ENCODE measurements at regions not wholly inside any gene's neighbourhood (a gene's known extent, or its start where the extent isn't known, plus 50 kb on each side); places are given as distances from the start of the nearest gene placed in this dataset.
"Not testable (repeated sequence)": the region's sequence is repeated elsewhere in the genome, so short reads cannot be mapped to it uniquely, and the experiment has no call there.

DNA sequence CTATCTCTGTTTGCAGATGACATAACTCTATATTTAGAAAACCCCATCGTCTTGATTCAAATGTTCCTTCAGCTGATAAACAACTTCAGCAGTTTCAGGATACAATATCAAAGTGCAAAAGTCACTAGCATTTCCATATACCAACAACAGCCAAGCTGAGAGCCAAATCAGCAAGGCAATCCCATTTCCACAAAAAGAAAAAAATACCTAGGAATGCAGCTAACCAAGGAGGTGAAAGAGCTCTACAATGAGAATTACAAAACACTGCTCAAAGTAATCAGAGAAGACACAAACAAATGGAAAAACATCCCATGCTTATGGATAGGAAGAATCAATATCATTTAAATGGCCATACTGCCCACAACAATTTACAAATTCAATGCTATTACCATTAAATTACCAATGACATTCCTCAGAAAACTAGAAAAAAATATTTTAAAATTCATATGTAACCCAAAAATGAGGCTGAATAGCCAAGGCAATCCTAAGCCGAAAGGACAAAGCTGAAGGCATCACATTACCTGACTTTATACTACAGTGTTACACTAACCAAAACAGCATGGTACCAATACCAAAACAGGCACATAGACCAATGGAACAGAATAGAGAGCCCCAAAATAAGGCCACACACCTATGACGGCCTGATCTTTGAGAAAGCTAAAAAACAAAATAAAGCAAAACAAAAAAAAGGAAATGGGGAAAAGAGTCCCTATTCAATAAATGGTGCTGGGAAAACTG, 901.7 kb downstream of the LRFN5 start:
- DNase-seq (ENCODE audit: low spot score) = no peak

DNA sequence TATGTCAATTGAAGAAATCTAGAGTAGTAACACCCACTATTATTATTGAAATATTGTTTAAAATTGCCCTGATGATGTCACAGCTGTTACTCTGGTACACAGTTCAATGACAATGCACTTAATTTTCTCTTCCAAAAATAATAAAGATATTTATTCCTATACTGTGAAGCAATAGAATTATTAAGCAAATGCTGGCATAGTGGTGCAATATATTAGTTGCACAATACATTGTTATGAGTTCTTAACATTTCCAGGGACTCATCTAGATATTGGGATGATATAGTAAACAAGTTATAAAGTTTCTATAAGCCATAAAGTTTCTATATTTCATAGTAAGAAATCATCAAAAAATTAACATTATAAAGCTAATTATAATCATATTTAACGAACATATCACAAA, 897.8 kb downstream of the LRFN5 start:
- DNase-seq (ENCODE audit: low spot score) = no peak

DNA sequence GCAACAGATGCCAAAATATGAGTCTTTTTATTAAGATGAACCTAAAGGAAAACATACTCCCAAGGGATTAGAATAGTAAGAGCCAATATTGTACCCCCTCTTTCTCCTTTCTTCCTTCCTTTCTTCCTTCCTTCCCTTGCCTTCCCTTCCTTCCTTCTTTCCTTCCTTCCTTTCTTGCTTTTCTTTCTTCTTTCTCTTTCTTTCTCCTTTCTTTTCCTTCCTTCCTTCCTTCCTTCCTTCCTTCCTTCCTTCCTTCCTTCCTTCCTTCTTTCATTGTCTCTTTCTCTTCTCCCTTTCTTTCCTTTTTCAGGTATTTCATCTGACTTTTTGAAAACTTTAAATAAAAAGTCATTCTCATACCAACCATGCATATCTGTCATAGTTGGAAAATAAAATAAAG, 892.5 kb downstream of the LRFN5 start:
- DNase-seq (ENCODE audit: low spot score) = no peak

DNA sequence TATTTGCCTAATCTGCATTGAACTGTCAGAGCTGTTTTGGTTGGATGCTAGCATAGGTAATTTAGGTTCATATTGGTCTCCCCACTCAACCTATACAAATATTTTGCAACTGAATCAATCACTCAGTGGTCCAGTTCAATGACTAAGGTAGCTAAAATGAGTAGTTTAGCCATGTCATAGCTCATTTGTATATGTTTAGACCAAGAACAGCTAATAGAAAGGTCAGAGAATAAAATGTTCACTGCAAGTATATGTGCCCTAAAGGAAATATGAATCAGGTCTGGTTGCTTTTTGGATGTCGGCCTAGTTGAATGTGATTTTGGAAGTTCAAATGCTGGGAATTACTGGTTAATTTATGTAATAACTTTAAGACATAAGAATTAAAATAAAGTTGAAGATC, 883.9 kb downstream of the LRFN5 start:
- no peak for DNase-seq (ENCODE audit: low spot score)

DNA sequence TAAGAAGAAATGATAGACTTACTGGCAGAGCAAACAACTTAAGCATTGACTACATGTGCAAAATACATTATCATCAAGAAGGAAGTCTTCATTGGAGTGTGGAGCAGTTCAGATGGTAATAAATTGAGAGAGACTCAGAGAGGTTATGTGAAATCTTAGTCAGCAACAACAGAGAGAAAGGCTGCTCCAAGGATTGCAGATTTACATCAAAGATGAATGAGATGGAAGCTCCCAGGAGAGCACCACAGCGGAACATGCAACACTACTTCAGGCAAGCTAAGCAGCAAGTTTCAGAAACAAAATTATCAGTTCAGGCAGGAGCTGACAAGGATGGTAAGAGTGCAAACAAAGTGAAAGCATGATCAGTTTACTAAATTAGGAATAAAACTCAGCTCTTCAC, 882.3 kb downstream of the LRFN5 start:
- no peak for DNase-seq (ENCODE audit: low spot score)

DNA sequence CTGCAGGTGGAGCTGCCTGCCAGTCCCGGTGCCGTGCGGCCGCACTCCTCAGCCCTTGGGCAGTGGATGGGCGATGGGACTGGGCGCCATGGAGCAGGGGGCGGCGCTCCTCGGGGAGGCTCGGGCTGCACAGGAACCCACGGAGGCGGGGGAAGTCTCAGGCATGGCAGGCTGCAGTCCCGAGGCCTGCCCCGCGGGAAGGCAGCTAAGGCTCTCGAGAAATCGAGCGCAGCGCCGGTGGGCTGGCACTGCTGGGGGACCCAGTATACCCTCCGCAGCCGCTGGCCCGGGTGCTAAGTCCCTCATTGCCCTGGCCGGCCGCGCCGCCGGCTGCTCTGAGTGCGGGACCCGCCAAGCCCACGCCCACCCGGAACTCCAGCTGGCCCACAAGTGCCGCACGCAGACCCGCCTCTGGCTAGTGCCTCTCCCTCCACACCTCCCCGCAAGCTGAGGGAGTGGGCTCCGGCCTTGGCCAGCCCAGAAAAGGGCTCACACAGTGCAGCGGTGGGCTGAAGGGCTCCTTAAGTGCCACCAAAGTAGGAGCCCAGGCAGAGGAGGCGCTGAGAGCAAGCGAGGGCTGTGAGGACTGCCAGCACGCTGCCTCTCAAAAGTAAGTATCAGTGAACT, 875.8 kb downstream of the LRFN5 start:
- DNase-seq (ENCODE audit: low spot score) = not testable (repeated sequence)

DNA sequence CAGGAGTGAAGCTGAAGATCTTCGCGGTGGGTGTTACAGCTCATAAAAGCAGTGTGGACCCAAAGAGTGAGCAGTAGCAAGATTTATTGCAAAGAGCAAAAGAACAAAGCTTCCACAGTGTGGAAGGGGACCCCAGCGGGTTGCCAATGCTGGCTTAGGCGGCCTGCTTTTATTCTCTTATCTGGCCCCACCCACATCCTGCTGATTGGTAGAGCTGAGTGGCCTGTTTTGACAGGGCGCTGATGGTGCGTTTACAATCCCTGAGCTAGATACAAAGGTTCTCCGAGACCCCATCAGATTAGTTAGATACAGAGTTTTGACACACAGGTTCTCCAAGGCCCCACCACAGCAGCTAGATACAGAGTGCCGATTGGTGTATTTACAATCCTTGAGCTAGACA, 875.0 kb downstream of the LRFN5 start:
- not testable (repeated sequence) for DNase-seq (ENCODE audit: low spot score)

DNA sequence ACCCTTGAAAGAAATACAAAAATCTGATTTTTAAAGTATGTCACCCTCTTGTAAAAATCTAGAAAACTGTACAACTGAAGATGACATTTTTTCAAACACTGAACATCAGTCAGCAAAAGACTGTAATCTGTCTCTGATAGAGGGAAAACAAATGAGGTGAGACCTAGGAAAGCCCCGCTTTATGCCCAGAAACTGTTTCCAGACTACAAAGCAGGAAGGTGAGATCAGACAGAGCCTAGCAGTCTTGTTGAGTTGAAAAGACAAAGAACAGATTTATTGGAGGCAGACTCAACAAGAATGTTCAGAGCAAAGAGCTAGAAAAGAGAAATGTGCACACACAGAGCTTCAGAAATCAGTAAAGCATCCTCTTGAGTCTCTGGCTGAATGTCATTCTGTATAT, 873.6 kb downstream of the LRFN5 start:
- DNase-seq (ENCODE audit: low spot score) = no peak

DNA sequence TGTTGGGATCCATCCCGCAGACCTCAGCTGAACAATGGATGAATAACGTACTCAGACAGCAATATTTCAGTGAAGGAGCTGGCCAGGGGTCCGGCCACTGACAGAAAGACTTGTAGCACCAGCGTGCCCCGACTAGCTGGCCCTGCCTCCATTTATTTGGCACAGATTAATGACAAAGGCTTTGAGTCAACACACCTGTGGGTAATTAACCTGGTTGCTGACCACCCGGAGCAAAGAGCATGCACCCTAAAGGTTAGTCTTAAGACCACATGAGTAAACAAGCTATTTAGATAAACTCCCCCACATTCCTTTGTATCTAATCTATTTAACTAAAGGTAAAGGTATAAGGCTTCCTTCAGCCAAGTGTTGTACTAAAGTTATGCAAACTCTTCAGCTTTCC, 868.6 kb downstream of the LRFN5 start:
- DNase-seq (ENCODE audit: low spot score) = no peak

DNA sequence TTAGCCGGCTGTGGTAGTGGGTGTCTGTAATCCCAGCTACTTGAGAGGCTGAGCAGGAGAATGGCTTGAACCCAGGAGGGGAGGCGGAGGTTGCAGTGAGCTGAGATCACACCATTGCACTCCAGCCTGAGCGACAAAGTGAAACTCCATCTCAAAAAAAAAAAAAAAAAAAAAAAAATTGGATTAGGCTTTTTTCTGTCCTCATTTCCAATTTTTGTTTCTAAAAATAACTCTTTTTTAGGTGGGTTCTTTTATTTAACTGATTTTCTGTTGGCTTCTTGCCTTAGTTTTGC, 863.7 kb downstream of the LRFN5 start:
- no peak for DNase-seq (ENCODE audit: low spot score)

DNA sequence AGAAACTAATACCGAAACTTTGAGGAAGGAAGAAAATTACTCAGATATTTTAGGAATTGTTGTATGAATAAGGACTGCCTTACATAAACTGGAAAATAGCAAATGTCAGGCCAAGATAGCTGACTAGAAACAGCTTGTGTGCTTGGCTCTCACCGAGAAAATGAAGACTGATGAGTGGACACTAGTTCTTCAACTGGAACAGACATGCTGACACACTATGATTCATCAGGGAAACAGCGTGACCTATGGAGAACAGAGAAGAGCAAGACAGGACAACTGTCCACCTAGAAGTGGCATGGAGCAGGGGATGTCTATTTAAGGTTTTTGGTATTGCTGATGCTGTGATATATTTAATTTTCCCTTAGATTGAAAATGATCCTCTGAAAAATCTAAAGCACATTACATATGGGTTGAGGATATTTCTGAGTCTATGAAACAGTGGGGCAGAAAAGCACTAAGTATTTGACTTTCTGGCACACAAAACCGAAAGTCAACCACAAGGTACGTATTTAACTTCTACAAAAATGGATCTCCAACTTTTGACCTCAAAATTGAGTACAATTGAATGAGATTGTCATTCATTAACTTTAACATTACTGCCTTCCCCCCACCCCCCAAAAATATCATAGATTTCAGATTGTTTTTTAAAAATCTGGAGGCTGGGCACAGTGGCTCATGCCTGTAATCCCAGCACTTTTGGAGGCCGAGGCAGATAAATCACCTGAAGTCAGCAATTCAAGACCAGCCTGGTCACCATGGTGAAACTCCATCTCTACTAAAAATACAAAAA, 863.2 kb downstream of the LRFN5 start:
- no peak for DNase-seq (ENCODE audit: low spot score)

DNA sequence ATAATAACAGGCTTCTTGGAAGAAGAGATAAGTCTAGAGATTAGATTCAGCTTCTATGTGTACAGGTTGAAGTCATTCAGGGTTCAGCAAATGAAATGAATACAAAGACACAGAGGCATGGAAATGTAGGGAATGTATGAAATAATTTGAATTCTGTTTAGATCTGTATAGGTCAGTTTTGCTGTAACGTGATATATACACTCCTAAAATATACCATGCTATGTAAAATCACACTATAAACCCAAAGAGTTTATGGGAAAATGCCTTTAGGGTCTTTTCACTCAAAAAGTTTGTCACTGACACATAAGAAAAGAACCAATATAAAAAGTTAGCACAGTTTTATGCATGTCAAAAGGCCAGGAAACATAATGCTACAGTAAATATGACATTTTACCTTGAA, 854.0 kb downstream of the LRFN5 start:
- DNase-seq (ENCODE audit: low spot score) = no peak

DNA sequence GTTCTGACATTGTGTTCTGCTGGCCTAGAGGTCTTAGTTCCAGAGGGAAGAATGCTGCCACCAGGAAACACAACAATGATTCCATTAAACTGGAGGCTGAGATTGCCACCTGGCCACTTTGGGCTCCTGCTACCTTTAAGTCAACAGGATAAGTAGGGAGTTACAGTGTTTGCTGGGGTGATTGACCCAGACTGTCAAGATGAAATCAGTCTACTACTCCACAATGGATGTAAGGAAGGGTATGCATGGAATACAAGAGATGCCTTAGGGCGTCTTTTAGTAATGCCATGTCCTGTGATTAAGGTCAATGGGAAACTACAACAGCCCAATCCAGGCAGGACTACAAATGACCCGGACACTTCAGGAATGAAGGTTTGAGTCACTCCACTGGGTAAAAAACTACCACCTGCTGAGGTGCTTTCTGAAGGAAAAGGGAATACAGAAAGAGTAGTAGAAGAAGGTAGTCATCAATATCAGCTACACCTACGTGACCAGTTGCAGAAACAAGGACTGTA, 852.6 kb downstream of the LRFN5 start:
- DNase-seq (ENCODE audit: low spot score) = no peak

DNA sequence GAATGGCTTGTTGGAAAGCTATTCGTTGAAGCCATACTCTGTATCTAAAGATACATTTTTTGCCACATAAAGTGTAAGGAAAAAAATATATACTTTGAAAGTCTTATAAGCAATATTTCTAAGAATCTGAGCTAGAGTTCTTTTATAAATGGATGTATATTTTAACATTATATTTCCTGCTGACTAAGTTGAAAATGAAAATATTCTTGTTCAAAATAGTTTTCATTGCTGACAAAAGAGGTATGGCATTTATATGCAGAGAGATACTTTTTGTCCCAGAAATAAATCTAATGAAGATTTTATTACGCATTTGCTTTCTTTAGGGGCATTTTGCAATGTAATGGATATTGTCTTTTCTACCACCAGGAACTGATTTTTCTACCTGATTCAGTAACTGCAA, 834.9 kb downstream of the LRFN5 start:
- DNase-seq (ENCODE audit: low spot score) = no peak

DNA sequence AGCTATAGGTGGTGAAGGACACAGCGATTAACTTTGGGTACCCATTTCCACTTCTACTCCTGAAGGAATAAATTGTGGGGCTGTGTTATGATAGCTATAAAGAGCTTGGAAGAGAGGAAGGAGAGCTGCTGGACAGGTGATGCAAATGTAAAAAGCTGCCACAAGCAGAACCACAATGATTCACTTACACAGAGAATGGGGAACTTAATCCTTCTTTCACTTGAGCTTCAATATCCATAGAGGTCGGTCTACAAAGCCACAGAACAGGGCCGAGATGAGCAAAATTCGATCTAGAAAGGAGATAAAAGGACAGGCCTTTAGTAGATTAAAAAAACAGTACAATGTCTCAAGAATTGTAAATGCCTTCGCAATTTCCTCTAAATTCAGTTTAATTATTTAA, 831.1 kb downstream of the LRFN5 start:
- DNase-seq (ENCODE audit: low spot score) = no peak

DNA sequence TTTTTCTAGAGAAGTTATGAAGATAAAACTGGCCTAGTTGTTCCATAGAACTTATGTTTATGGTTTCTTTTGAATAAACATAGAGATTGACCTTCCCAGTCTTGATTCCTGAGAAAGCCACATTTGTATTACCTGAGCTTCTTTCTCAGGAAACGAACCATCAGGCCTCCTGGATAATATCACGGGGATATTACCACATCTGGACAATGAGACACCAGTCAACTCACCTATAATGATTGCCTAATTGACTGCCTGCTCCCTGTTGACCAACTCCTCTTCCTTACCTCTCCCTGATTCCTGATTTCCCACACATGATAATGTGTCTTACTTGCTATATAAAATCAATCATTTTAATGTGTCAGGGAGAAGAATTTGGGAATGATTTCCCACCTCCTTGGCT, 822.7 kb downstream of the LRFN5 start:
- no peak for DNase-seq (ENCODE audit: low spot score)

DNA sequence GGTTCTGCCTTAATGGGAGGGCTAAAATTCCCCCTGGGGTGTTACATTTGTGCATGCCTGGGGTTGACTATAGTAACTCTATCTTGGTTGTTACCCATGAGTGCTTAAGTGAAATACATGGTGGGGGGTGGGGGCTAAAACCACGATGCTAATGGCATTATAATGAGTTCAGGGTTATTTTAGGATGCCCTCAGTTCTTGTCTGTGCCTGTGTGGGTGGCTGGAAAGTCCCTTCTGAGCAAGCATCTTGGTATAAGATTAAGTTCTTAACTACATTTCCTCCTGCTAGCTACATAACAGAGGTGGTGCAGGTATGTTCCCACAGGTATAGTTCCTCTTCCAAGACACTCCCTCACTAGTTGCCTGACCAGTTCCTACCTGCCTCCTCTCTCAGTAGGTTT, 822.3 kb downstream of the LRFN5 start:
- no peak for DNase-seq (ENCODE audit: low spot score)

DNA sequence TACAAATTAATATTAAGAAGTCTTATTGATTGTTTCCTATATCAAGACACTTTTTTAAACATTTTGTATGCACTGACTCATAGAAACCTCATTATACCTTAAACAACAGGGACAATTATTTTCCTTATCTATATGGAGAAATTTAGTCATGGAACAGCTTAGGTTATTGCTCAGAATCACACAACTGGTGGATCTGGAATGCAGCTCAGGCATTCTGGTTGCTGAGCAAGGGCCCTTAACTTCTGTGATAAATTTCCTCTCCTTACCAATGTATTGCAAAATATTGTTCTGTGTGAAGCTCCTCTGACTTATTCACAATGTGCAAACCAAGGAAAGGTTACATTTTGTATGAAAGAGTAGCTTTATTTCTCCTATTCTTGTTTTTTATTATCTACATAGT, 817.8 kb downstream of the LRFN5 start:
- no peak for DNase-seq (ENCODE audit: low spot score)

DNA sequence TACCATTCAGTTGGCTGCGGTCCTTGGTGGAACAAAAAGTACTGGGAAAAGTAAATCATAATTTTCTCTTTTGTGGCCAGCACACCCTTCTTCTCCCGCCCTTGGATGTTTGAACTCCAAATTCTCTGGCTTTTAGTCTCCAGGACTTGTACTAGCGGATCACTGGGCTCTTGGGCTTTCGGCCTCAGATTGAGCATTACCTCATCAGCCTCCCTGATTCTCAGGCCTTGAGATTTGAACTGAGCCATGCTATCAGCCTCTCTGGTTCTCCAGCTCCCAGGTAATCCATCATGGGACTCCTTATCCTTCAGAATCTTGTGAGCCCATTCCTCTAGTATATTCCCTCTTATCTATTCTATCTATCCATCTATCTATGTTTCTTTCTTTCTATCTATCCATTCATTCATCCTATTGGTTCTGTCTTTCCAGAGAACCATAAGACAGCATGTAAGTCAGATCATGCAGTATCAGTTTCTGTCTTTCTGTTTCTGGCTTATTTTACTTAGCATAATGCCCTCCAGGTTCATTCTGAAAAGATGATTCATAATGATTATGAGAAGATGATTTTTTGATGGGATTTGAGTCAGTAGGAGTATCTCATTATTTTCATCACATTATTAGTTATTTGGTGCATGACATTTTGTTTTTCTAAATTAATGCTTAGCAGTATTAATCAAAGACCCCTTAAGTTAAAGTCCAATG, 814.9 kb downstream of the LRFN5 start:
- DNase-seq (ENCODE audit: low spot score) = no peak

DNA sequence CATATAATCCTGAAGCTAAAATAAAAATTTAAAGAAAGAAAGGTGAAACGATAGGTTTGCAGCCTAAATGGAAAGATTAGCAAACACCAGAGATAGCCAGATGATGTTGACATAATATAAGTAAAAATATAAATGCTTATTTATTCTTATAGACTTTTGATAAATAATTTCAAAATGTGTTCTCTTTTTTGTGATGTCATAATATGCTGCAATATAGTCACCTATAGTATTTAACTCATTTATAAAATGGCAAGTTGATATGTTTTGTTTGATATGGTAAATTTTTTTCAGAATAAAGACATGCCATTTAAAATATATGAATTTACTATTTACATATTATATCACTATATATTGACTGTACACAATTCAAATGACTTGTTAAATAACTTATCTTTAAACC, 813.4 kb downstream of the LRFN5 start:
- no peak for DNase-seq (ENCODE audit: low spot score)

DNA sequence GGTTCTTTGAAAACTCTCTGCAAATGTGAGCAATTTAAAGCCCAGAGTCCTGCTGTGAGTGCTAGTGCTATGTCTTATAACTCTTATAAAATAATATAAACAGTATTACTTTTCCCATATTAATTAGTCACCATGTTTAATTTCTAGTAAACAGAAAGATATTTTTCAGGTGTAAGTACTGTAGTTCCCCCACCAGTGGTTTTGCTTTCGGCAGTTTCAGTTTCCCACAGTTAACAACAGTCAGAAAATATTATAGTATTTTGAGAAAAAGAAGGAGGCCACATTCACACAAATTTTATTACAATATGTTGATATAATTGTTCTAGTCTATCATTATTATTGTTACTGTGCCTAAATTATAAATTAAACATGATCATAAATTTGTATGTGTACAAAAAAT, 800.5 kb downstream of the LRFN5 start:
- no peak for DNase-seq (ENCODE audit: low spot score)

DNA sequence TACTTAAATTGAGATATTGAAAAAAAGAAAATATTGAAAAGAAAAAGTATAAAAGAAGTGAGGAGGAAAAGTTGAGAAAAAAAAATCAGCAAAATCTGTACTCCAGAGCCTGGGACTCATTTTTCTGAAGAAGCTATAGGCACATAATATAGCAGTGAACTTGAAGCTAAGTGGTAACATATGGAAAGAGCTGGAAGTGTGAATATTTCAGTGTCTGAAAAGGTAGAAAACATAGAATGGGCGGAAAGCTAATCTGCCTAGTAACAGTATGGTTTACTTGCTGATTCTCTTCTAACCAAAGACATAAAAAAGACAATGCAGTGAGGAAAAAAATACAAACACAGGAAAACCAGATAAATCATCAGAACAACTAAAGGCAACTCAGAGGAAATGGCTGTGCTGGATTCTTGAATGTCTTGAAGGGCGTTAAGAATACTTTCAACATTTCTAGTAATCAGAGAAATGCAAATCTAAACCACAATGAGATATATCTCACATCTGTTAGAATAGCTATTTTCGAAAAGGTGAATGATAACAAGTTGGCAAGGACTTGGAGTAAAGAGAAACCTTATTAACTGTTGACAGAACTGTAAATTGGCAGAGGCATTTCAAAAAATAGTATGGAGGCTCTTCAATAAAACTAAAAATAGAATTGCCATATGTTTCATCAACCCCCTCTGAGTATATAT, 784.6 kb downstream of the LRFN5 start:
- DNase-seq (ENCODE audit: low spot score) = no peak
